B cell (primary cell): ENCODE measurements at regions not wholly inside any gene's neighbourhood (a gene's known extent, or its start where the extent isn't known, plus 50 kb on each side); places are given as distances from the start of the nearest gene placed in this dataset.

Experiments used
- CTCF ChIP-seq: fragments of 200-600 bp; IDR thresholded peaks from one replicate; pipeline ENCODE4 v1.8.0; 2022; ENCODE audit warnings: antibody characterized with exemption, mild to moderate bottlenecking
- EZH2 ChIP-seq: IDR thresholded peaks from 2 replicates; pipeline ENCODE4 v1.6.1; 2012; ENCODE audit warnings: borderline replicate concordance, low read depth, mild to moderate bottlenecking, moderate library complexity, low read length; ENCODE audit not compliant: insufficient read depth, poor library complexity, severe bottlenecking

DNA sequence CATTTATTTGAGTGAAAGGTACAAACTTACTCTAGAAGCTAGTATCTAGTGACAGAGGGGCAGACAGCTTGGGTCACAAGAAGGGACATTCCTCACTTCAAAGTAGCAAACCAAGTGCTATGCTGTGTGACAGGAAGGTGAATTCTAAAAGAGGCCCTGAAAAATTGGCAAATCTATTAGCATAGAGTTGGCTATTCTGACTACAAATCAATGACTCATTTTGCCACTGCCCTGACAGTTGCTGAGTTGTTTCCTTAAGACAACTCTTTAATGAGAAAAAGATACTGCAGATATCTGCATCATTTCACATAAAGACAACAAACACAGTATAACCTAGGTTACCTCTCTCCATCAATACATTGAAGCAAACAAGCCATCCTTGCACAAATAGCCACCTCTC lies 524.0 kb upstream of the LRRC4C start:
- TF ChIP-seq CTCF (no peak), EZH2 (no peak)
